ENCODE measurements at regions not wholly inside any gene's neighbourhood (a gene's known extent, or its start where the extent isn't known, plus 50 kb on each side); places are given as distances from the start of the nearest gene placed in this dataset.

DNA sequence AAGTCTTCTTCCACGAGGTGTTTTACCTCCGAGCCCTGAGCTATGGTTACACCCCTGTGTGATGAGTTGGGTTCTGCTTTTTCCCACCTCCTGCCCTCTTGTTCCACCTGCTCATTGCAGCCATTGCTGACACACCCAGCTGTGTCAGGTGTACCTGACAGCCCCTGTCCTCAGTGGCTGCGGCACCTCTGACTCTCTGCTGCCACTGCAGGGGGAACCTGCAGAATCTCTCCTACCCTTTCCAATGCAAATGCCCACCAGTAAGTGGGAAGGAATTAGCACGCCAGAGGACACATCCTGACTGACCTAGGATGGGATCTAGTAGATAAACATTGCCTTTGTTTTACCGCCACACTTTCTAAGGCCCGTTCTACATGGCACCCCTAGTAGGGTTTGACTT is 600.9 kb upstream of the MKI67 start:
- no peak for DNase-seq

DNA sequence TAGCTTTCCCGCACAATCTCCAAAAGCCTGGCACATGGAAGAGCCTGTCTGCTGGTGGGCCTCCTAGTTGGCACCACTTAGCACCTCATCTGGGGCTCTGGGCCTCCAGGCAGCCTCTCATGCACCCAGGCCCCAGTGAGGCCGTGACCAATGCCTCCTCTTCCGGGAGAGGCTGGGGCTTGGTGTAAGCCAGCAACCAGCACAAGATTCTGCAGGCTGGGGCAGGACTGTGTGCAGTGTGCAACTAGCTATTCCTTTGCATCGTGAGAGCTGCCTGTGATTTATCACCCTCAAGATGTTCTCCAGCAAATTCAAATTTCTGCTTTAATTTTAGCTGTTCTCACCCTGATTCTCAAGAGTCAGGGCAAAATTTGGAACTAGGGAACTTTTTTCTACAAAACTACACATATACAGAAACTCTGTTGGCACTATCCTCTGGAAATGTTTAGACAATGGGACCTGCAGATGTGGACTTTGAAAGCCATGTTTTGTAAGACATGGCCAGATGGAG is 603.7 kb upstream of the MKI67 start:
- no peak for DNase-seq

DNA sequence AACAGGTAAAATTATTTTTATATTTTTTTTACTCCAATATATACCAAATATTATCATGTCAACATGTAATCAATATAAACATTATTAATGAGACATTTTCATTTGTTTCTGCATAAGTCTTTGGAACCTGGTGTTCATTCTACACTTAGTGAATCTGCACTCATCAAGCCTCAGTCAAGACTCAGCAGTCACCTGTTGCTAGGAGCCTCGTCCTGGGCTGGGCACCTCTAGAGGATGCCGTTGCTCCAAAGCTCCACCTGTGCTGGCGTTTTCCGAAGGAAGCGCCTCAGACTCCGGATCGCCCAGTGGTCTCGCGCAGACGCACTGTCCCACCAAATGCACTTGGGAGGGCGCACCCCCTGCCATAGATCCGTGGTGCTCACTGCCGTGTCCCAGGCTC is 604.7 kb upstream of the MKI67 start:
- no peak for DNase-seq

DNA sequence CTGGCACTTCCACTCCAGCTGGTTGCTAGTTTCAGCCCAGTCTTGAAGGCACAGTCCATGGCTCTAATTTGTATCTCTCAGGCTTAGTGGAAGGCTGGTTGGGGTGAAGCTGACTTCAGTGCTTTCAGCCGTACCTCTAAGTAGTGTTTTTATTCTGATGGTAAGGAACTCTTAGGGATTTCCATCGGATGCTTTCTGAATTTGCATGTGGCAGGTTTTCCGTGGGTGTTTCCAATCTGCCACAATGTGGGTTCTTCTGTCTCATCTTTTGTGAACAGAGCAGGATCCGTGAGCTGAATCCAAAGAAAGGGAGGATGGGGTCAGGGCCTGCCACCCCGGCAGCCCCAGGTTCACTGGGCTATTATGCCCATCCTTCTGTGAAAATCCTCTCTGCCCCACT is 607.9 kb upstream of the MKI67 start:
- no peak for DNase-seq

DNA sequence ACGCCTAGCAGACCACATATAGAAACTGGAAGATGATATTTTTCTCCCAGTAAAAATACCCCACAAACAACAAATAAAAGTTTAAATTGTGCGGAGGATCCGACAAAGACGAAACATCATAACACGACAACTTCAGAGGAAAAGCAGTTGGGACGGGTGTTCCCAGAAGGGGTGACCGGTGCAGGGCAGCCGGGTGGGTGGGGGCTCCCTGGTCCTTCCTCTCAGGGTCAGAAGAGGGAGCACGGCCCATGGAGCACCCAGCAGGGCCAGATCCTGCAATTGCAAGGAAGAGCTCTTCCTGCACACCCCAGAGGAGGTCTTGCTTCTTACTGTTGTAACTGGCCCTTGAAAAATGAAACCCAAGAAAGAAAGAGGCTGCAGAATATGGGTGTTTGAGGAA is 608.5 kb upstream of the MKI67 start:
- DNase-seq = no peak

DNA sequence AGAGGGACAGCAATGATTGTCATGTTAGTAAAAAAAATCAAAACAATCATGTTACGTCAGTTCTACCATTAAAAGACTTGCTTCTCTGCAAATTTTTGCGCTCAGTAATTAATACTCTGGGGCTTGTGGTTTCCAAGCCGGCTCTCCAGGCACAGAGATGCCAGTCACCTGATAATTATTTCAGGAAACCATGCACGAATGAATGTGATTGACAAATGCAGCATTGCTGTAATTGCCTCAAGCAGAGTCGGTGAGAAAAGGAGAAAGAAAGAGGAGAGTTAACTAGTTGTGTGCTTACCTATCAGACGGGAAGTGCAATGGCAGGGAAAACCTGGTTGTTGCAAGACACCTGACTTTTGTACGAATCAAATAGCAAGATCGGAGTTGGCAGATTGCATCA is 609.8 kb upstream of the MKI67 start:
- DNase-seq = no peak

DNA sequence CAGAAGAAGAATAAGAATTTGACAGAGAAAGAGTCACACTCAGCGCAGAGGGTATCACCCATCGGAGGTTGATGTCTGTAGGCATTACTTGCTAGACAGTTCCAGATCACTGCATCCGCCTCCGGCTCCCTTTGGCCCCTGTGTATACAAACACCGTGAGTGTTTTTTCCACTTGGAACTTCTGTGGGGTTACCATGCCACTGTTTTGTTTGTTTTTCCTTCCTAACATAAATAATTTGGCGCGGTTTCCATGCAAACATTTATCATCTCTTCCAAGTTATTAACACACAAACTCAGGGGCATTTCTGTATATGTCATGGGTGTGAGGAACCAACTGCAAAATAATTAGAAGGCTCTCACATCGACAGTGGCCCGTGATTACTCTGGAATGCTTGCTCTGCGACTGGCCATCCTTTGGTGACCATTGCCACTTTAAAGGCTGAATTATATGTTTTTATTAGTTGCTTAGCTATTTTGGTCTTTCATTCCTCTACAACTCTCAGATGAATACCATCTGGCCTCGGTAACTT is 612.2 kb upstream of the MKI67 start:
- DNase-seq = no peak

DNA sequence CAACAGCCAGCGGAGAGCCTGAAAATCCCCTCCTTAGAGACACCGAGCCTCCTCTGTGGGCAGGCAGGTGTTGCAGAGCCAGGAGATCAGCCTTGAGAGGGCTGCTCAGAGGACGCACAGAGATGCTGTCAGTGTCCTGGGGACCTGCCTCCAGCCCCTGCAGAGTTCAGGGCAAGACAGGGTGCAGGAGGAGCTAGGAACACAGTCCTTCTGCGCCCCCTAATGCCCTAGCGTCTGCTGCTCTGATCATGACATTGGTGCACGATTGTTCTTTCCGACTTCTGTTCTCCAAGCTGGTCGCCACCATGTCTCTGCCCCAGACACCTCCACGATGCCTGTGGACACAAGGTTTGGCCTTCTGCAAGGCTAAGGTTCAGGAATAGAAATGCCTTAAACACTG is 613.7 kb upstream of the MKI67 start:
- DNase-seq = no peak

DNA sequence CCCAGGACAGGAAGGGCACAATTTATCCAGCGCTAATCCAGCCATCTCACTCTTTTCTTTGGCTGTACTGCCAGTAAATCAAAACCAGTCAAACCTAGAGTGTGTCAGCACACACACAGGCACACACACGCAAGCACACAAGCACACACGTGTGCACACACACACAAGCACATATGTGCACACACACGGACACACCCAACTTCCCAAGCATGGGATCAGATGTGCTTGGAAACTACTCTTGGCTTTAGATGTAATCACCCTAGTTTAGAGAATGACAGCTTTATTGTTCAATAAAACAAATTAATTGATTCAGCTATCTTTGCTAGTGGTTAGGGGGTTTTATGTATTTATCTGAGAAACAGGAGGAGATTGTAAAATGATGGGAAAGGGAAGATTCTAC is 615.0 kb upstream of the MKI67 start:
- no peak for DNase-seq

DNA sequence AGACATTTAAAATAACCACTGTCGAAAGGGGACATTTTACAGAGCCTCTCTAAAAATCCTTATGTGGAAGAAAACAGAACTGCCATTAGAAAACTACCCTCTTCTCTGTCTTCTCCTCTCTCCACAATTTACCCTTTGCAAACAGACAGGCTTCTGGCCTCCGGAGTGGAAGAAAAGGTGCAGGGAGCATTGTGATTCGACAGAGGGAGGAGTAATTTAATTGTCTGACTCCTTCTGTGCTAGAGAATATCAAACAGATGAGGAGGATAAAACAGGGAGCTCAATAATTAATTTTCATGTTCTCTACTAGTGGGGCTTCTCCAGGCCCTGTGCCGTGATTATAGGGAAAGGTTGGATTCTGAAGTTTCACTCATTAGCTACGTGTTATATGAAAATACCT is 615.5 kb upstream of the MKI67 start:
- no peak for DNase-seq

DNA sequence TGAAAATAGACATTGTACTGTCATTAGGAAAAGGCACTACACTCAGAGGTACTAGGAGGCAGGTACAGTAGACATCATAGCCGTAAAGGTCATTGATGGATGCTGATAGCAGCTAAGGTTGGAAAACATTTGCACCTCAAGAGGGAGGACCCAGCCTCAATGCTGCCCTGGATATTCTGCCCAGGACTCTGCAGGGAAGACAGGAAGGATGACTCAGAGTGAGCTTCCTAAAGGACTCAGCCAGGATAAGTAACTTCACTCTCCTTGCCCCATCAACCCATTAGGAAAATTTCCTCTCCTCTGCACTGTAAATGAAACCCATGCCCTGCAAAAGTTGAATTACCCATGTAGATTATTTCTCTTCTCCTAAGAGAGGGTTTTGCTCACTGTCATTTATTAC is 617.9 kb upstream of the MKI67 start:
- no peak for DNase-seq

DNA sequence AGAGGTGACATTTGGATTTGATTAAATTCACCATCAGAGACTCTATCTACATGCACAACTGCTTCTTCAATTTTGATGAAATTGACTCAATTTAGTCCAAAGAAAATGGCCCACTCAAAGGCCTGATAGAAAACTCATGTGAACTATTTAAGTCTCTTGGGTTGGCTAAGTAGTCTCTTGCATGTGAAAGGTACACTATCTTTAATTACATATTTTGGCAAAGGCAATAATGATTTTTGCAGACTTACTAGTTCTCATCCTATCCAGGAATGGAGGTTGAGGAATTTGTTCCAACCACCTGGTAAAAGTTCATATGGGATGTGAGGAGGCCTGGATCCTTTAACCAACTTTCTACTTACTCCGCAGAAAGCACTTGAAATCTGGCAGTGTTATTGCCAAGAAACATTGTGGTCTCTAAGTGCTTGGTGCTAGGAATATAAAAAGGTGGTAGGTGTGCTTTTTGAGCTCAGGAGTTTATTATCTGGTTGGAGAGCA is 618.6 kb upstream of the MKI67 start:
- no peak for DNase-seq

DNA sequence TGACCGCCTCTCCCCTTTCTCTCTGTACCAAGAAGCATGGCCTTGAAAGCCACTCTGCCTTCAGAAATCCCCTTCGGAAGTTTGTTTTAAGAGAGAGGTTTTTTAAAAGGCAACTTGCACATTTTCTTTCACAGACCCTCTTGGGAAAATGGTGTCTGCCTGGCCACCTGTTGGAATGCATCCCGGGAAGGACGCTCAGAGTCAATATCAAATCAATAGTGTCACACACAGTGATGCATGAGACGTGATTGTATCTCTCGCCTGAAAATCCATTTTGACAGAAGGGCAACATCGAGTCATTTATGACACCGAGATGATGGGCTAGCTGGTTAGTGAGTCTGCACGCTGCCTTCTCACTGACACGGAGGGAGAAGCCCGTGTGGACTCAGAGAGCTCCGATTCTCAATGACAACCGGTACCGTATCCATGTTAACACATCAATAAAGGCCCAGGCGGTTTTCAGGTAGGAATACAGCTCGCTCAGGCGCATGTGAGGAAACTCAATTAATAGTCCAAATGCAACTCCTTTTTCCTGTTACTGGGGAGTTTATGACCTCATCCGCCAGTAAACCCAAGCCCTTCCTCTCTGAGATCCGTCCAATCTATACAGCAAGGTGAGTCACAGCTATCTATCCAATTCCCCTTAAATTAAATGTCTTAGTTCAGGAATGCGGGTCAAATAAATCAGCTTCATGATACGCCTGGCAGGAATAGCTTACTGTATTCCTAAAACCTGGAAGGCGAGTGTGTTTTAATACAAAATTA is 621.5 kb upstream of the MKI67 start:
- no peak for DNase-seq

DNA sequence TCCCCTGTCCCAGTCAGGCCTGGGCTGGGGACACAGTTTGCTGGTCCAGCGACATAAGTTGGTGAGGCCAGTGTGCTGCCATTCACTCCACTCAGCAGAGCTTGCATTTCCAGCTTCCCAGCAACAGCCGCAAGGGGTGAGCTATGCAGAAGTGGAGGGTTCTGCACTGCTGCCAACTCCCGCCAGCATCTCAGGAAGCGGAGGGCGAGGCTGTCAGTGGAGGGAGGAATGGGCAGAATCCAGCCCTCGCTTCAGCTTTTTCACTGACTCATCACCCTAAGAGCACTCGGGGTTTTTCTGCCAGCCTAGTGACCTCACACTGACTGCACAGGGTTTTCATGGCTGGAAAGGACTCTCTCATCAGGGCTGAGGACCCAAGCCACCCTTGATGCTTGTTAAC is 625.1 kb upstream of the MKI67 start:
- no peak for DNase-seq

DNA sequence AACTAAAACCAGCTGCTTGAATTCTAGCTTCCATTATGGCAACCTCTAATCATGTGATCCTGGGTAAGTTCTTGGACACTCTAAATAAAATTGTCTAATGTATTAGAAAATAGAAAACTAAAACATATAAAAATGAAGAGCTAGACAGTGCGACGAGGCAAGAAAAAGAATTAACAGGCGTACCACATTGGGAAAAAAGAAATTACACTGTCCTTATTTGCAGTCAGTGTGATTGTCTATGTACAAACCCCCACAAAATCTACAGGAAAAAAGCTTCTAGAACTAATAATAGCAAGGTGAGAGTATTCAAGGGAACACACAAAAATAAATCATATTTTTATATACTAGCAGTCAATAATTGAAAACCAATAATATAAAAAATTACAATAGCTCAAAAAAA is 625.6 kb upstream of the MKI67 start:
- DNase-seq = no peak

DNA sequence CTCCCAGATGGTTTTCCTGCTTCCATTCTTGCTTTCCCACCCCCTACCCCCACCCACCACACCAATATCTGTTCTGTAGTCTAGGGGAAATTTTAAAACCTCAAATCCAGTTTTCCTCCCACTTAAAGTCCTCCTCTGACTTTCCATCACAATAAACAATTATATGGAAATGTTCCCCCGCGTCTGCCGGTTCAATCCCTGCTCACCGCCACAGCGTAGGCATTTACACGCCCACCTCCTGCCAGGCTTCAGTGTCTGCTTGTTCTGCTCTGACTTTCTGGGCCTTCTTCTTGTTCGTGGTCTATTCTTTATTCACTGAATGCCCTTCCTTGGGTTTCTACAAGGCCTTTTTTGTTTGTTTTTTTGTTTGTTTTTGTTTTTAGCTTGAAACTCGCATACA is 633.0 kb upstream of the MKI67 start:
- DNase-seq = no peak

DNA sequence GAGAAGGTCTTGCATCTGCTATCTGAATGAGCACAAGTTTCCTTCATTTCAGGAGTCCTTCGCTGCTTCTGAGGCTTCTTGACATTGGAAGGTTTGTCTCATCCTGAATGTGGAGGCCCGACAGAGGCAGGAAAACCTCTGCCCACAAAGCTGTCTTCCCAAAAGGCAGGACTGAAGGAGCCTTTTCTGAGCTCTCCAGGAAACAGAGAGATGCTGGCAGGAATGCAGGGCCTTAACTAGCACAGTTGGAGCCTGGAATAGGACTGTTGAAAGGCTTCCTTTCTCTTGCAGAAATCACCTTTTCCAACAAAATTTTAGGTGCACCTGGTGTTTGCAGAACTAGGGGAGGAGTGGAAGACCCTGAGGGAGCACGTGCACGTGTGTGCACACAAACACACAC is 637.4 kb upstream of the MKI67 start:
- no peak for DNase-seq

DNA sequence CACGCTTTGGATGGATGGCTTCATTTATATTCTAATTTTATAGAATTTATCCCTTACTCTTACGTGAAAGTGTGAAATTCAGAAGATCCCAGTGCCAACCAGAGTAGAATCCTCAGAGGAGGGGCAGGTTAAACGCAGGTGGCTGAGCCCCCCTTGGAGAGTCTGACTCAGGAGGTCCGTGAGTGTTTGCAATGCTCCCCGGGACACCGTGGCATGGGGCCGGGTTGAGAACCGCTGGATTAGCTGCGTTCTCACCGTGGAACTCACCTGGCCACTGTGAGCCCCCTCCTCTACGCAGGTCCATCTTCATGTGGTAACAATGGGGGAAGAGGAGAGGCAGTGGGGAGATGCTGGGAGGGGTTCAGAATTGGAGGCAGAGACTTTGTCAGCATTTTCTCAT is 638.0 kb upstream of the MKI67 start:
- no peak for DNase-seq

DNA sequence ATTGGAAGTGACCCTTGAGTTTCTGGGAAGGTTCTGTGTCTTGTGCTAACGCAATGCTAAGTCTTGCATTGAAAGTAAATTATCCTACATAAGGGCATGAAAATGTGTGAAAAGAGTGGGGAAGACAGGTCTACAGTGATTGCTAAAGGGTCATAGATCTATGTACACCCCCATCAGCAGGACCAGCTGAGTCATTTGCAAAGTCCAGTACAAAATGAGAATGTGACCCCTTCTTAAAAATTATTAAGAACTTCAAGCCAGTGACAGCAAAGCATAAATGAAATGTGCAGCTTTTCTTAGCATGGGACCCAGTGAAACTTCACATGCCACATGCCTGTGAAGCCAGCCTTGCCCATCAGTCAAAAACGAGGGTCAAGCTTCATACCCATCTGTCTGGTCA is 640.7 kb upstream of the MKI67 start:
- DNase-seq = no peak

DNA sequence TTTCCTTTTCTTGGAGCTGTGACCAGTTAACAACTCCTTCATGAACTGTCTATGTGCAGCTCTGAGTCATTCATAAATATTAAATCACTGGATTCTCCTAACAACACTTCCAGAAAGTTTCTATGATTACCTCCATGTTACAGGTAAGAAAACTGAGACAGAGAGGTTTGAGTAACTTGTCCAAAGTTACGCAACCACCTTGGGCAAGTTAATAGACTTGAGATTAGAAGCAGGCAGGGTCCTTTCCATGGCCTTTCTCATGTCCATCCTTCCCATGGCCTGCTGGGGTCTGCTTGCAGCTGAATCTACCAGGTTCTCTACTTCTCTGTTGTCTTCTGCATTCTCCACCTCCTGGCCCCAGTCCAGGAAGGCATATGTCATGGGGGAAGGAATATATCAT is 648.8 kb upstream of the MKI67 start:
- no peak for DNase-seq

DNA sequence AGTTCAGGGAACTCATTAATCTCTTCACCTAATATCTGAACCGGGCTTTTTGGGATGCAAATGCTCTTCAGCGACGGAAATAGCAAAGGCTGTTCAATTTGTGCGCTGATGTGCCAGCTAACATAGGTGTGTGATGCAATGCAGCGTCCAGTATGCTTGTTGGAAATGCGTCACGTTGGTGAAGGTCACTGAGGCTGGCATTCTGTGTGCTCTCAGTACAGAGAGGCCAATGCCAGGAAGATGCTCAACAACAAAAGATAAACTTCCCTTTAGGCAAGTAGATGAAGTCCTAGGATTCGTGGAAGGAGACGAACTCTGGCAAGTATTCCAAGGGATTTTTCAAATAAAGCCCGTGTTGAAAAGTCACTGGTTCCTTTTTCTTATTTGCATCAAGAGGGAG is 649.5 kb upstream of the MKI67 start:
- no peak for DNase-seq

DNA sequence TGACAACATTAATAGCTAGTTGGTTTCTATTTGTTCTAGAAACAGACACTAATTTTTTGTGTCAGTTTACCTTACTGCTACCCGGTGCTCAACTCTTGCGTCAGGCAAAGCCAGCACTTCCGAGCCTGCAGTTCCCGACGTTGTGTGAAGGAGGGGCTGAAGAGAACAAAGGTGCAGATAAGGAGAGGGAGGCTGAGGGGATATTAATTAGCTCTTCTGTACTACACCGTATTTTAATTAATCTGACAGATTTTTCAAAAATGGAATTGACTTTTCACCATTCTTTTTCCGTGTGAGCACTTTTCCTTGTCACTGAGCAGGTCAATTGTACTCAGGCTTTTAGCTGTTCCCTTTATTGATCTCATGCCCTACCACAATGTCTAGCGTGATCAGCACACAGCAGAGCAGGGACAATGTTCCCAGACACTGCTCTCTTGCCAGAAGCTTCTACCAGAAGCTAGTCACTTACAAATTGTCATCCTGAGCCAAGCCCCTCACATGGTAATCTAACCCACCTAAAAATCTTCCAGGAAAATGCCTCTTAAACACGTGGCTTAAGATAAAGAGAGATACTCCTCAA is 650.5 kb upstream of the MKI67 start:
- no peak for DNase-seq

DNA sequence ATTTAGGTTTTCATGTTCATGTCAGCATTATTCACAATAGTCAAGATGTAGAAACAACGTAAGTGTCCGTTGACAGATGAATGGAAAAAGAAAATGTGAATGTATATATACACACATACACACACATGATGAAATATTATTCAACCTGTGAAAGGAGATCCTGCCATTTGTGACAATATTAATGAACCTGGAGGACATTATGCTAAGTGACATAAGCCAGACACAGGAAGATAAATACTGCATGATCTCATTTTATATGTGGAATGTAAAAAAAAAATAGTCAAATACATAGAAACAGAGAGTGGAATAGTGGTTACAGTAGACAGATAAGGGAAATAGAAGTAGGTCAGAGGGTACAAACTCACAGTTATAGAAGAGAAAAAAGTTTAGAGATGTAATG is 651.1 kb upstream of the MKI67 start:
- DNase-seq = no peak

DNA sequence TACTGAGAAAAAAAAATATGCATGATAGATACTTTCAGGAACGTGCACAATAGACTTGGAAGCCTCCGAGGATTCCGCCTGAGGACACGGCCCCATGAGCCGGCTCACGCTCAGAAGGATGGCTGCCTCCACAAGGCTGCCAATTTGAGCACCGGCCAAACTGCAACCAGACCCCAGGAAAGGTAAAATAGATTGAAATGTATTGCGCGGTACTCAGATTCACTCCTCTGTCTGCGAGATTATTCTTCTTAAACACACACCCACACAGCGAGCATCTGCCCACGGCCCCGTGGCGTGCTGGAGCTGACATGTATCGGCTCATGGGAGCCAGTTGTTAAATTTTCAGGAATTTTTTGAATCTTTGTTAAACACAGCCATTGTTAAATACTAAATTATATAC is 653.2 kb upstream of the MKI67 start:
- no peak for DNase-seq
